HL-60/S4 treated with retinoic acid at 250 ng/mL for 4 days and 3 days (cell line): ENCODE measurements at regions not wholly inside any gene's neighbourhood (a gene's known extent, or its start where the extent isn't known, plus 50 kb on each side); places are given as distances from the start of the nearest gene placed in this dataset.

Experiments
- in situ Hi-C: fragments of 300-500 bp; cut with MboI; formaldehyde crosslinking; loops from 2 replicates; pipeline ENCODE4 v1.7.0; 2022; ENCODE audit warnings: low sequenced_read_pairs

- in situ Hi-C loops: no loop called here
Observed at GRCh38 chr6:157769776-157770426, 53.1 kb upstream of the SNX9 start.

- in situ Hi-C loops: no loop called here
Observed at GRCh38 chr6:157770946-157771345, 52.1 kb upstream of the SNX9 start.

GRCh38 chr6:157772820-157773219 lies 50.2 kb upstream of the SNX9 start:
- in situ Hi-C loops: no loop called here
